GM23338 (cell line): ENCODE measurements at regions not wholly inside any gene's neighbourhood (a gene's known extent, or its start where the extent isn't known, plus 50 kb on each side); places are given as distances from the start of the nearest gene placed in this dataset.

ENCODE experiments used
- ATAC-seq: fragments of 200-7000 bp; cut with Tn5 transposase; 3 replicates; pipeline ENCODE4 v1.9.1; 2020
- DNase-seq: peaks from one replicate; pipeline ENCODE4 v3.0.0-alpha.2; 2015; ENCODE audit warnings: low spot score
- H2AFZ ChIP-seq: fragments of 200-600 bp; sonication (generic); 2 replicates; pipeline ENCODE4 v1.8.0; 2016; ENCODE audit warnings: antibody characterized with exemption, mild to moderate bottlenecking, moderate library complexity
- H3F3A ChIP-seq: fragments of 200-600 bp; sonication (generic); replicated peaks from 2 replicates; pipeline ENCODE4 v1.8.0; 2017; ENCODE audit warnings: antibody characterized with exemption, mixed run types, low read depth
- H3K27ac ChIP-seq: fragments of 200-600 bp; sonication (generic); 2 replicates; pipeline ENCODE4 v1.6.1; 2016; ENCODE audit warnings: low read depth
- H3K27me3 ChIP-seq: fragments of 200-600 bp; sonication (generic); 2 replicates; pipeline ENCODE4 v1.8.0; 2016; ENCODE audit warnings: mild to moderate bottlenecking, mixed run types, moderate library complexity; ENCODE audit not compliant: insufficient read depth
- H3K36me3 ChIP-seq: fragments of 200-600 bp; sonication (generic); 2 replicates; pipeline ENCODE4 v1.8.0; 2016; ENCODE audit warnings: mild to moderate bottlenecking; ENCODE audit not compliant: insufficient read depth
- H3K4me1 ChIP-seq: fragments of 200-600 bp; sonication (generic); 2 replicates; pipeline ENCODE4 v1.8.0; 2016; ENCODE audit warnings: mild to moderate bottlenecking, moderate library complexity; ENCODE audit not compliant: insufficient read depth
- H3K4me2 ChIP-seq: fragments of 200-600 bp; sonication (generic); 2 replicates; pipeline ENCODE4 v1.7.1; 2017; ENCODE audit warnings: mixed run types
- H3K4me3 ChIP-seq: fragments of 200-600 bp; sonication (generic); 2 replicates; pipeline ENCODE4 v1.6.1; 2016; ENCODE audit warnings: mixed run types
- H3K79me2 ChIP-seq: fragments of 200-600 bp; sonication (generic); replicated peaks from 2 replicates; pipeline ENCODE4 v1.8.0; 2017; ENCODE audit warnings: mild to moderate bottlenecking; ENCODE audit not compliant: insufficient read depth
- H3K9me2 ChIP-seq: fragments of 200-600 bp; sonication (generic); 2 replicates; pipeline ENCODE4 v1.8.0; 2017; ENCODE audit not compliant: insufficient read depth
- H4K20me1 ChIP-seq: fragments of 200-600 bp; sonication (generic); replicated peaks from 2 replicates; pipeline ENCODE4 v1.8.0; 2017; ENCODE audit warnings: mild to moderate bottlenecking; ENCODE audit not compliant: insufficient read depth
- H3K27ac Mint-ChIP-seq: 2 replicates; pipeline ENCODE4 v1.8.0; 2020; ENCODE audit warnings: inconsistent platforms, mild to moderate bottlenecking, moderate library complexity, mixed read lengths
- H3K27me3 Mint-ChIP-seq: 3 replicates; pipeline ENCODE4 v1.8.0; 2022; ENCODE audit warnings: low read depth, mild to moderate bottlenecking, moderate library complexity, mixed read lengths, inconsistent platforms; ENCODE audit not compliant: insufficient read depth, poor library complexity
- H3K36me3 Mint-ChIP-seq: 3 replicates; pipeline ENCODE4 v1.8.0; 2021; ENCODE audit warnings: low read depth, mild to moderate bottlenecking, inconsistent platforms, moderate library complexity, mixed read lengths
- H3K4me1 Mint-ChIP-seq: 3 replicates; pipeline ENCODE4 v1.8.0; 2020; ENCODE audit warnings: mild to moderate bottlenecking, inconsistent platforms, mixed read lengths
- H3K4me3 Mint-ChIP-seq: 3 replicates; pipeline ENCODE4 v1.8.0; 2021; ENCODE audit warnings: moderate library complexity, mild to moderate bottlenecking, inconsistent platforms, mixed read lengths
- H3K9me3 Mint-ChIP-seq: 3 replicates; pipeline ENCODE4 v1.8.0; 2020; ENCODE audit warnings: moderate library complexity, mild to moderate bottlenecking, inconsistent platforms, mixed read lengths
- CREB1 ChIP-seq: fragments of 250-450 bp; sonication (Bioruptor Pico); IDR thresholded peaks from 2 replicates; pipeline ENCODE4 v1.5.0; 2020; ENCODE audit warnings: low read depth, mild to moderate bottlenecking, moderate library complexity
- CTCF ChIP-seq, 2 experiments: fragments of 200-600 bp in 1 of 2; sonication (generic) in 1 of 2; conservative IDR thresholded peaks; 2 replicates each; pipeline versions ENCODE4 v1.5.1 to v1.6.1; 2016 to 2017; ENCODE audit warnings: antibody characterized with exemption in 2 of 2, low read depth in 2 of 2, mild to moderate bottlenecking in 2 of 2, moderate library complexity in 1 of 2
- ETS1 ChIP-seq: IDR thresholded peaks from 2 replicates; pipeline ENCODE4 v1.6.1; 2016; ENCODE audit warnings: antibody characterized with exemption
- EZH2 ChIP-seq: fragments of 200-600 bp; sonication (generic); IDR thresholded peaks from one replicate; pipeline ENCODE4 v1.8.0; 2017; ENCODE audit warnings: antibody characterized with exemption, mild to moderate bottlenecking, low read depth; ENCODE audit not compliant: unreplicated experiment
- EZH2phosphoT487 ChIP-seq: fragments of 200-600 bp; sonication (generic); IDR thresholded peaks from one replicate; pipeline ENCODE4 v1.8.1; 2018; ENCODE audit warnings: antibody characterized with exemption; ENCODE audit not compliant: unreplicated experiment
- JUNB ChIP-seq: IDR thresholded peaks from one replicate; pipeline ENCODE4 v1.6.1; 2016; ENCODE audit warnings: antibody characterized with exemption; ENCODE audit not compliant: unreplicated experiment
- NANOG ChIP-seq: IDR thresholded peaks from 2 replicates; pipeline ENCODE4 v1.6.1; 2016; ENCODE audit warnings: antibody characterized with exemption, borderline replicate concordance
- POLR2AphosphoS5 ChIP-seq: IDR thresholded peaks from 2 replicates; pipeline ENCODE4 v1.6.1; 2016; ENCODE audit warnings: antibody characterized with exemption, low read depth
- REST ChIP-seq: IDR thresholded peaks from one replicate; pipeline ENCODE4 v1.6.1; 2018; ENCODE audit warnings: antibody characterized with exemption; ENCODE audit not compliant: unreplicated experiment
- STAT1 ChIP-seq: IDR thresholded peaks from one replicate; pipeline ENCODE4 v1.6.1; 2016; ENCODE audit warnings: antibody characterized with exemption; ENCODE audit not compliant: unreplicated experiment
- ZNF114 ChIP-seq: fragments of 250-450 bp; sonication (Bioruptor Pico); IDR thresholded peaks from 2 replicates; pipeline ENCODE4 v1.5.0; 2020; ENCODE audit warnings: mild to moderate bottlenecking, moderate library complexity
- ZNF331 ChIP-seq: fragments of 250-450 bp; sonication (Bioruptor Pico); IDR thresholded peaks from 2 replicates; pipeline ENCODE4 v1.5.0; 2020; ENCODE audit warnings: low read depth, mild to moderate bottlenecking, moderate library complexity
- ZNF462 ChIP-seq: fragments of 250-450 bp; sonication (Bioruptor Pico); IDR thresholded peaks from 2 replicates; pipeline ENCODE4 v1.5.0; 2020; ENCODE audit warnings: mild to moderate bottlenecking, moderate library complexity

GRCh38 chr3:40754994-40755393 is 230.2 kb downstream of the ZNF621 start (continued):
- no peak for TF ChIP-seq POLR2AphosphoS5

GRCh38 chr3:40756500-40756899 is 231.7 kb downstream of the ZNF621 start:
- H3K4me2 ChIP-seq, result no peak overlapping the region
- Mint-ChIP-seq H3K27ac (no peak overlapping the region), H3K9me3 (peaks cover 13% of the 10 kb centered on the region; the same call in 2 of the 3 replicates), H3K4me3 (no peak overlapping the region), H3K4me1 (no peaks in the 10 kb centered on the region), H3K36me3 (no peaks in the 10 kb centered on the region; the same call in 2 of the 3 replicates), H3K27me3 (peaks cover 5% of the 10 kb centered on the region)
- TF ChIP-seq ZNF331 (CRISPR knock-in tag) (no peak), REST (no peak), EZH2 (no peak), STAT1 (no peak), ZNF462 (CRISPR knock-in tag) (no peak), JUNB (no peak), CREB1 (CRISPR knock-in tag) (no peak), ZNF114 (CRISPR knock-in tag) (no peak), NANOG (no peak), ETS1 (no peak), EZH2phosphoT487 (no peak), CTCF (conservative IDR thresholded peaks at IDR 0.05; ENCODE audit: low read depth in 2 of 2) (no peak), POLR2AphosphoS5 (no peak)
- DNase-seq (no peak), ATAC-seq (no peak)
- 0 out of 2 replicates have a peak, but pooled peaks cover 10% of the 10 kb centered on the region for H3K9me2 ChIP-seq
- H3K27me3 ChIP-seq, result no peaks in the 10 kb centered on the region
- H4K20me1 ChIP-seq, result no peaks in the 10 kb centered on the region
- no peaks in the 10 kb centered on the region for H3K4me1 ChIP-seq
- no peaks in the 10 kb centered on the region for H3K36me3 ChIP-seq
- no peaks in the 10 kb centered on the region for H3F3A ChIP-seq
- H2AFZ ChIP-seq, result no peak overlapping the region
- H3K27ac ChIP-seq, result no peak overlapping the region
- H3K79me2 ChIP-seq, result no peaks in the 10 kb centered on the region
- H3K4me3 ChIP-seq, result no peak overlapping the region
